Mammary epithelial cell (primary cell): ENCODE measurements at regions not wholly inside any gene's neighbourhood (a gene's known extent, or its start where the extent isn't known, plus 50 kb on each side); places are given as distances from the start of the nearest gene placed in this dataset.

ENCODE experiments used
- EZH2 ChIP-seq: IDR thresholded peaks from 2 replicates; pipeline ENCODE4 v1.6.1; 2012; ENCODE audit warnings: low read length, inconsistent platforms, borderline replicate concordance
- TF ChIP-seq, protein P1 (sequence below), 2 donors: IDR thresholded peaks in 1 of 2; conservative IDR thresholded peaks in 1 of 2; 2 replicates each; pipeline ENCODE4 v1.5.1; 2011 to 2012; ENCODE audit warnings: inconsistent platforms in 2 of 2, low read length in 2 of 2, mild to moderate bottlenecking in 2 of 2, control low read depth in 1 of 2, low read depth in 1 of 2; ENCODE audit not compliant: insufficient read depth in 1 of 2; ENCODE audit errors: extremely low read depth in 1 of 2

DNA sequence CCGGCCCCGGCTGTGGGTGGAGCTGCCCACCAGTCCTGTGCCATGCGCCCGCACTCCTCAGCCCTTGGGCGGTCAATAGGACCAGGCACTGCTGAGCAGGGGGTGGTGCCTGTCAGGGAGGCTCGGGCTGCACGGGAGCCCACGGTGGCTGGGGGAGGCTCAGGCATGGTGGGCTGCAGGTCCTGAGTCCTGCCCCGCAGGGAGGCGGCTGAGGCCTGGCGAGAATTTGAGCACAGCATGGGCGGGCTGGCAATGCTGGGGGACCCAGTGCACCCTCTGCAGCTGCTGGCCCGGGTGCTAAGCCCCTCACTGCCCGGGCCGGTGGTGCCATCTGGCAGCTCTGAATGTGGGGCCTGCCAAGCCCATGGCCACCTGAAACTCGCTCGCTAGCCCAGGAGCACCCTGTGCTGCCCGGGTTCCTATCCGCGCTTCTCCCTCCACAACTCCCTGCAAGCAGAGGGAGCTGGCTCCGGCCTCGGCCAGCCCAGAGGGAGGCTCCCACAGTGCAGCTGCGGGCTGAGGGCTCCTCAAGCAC, 1371.1 kb downstream of the FSCB start:
- TF ChIP-seq, protein P1, sequence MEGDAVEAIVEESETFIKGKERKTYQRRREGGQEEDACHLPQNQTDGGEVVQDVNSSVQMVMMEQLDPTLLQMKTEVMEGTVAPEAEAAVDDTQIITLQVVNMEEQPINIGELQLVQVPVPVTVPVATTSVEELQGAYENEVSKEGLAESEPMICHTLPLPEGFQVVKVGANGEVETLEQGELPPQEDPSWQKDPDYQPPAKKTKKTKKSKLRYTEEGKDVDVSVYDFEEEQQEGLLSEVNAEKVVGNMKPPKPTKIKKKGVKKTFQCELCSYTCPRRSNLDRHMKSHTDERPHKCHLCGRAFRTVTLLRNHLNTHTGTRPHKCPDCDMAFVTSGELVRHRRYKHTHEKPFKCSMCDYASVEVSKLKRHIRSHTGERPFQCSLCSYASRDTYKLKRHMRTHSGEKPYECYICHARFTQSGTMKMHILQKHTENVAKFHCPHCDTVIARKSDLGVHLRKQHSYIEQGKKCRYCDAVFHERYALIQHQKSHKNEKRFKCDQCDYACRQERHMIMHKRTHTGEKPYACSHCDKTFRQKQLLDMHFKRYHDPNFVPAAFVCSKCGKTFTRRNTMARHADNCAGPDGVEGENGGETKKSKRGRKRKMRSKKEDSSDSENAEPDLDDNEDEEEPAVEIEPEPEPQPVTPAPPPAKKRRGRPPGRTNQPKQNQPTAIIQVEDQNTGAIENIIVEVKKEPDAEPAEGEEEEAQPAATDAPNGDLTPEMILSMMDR (conservative IDR thresholded peaks at IDR 0.05 in 1 of 2, IDR thresholded peaks at IDR 0.05 in 1 of 2; ENCODE audit: extremely low read depth in 1 of 2, insufficient read depth in 1 of 2, low read depth in 1 of 2, low read length in 2 of 2), result no peak
- no peak for TF ChIP-seq EZH2
